PFSK-1 (cell line): ENCODE measurements at regions not wholly inside any gene's neighbourhood (a gene's known extent, or its start where the extent isn't known, plus 50 kb on each side); places are given as distances from the start of the nearest gene placed in this dataset.

ENCODE experiments used
- POLR2AphosphoS5 ChIP-seq: IDR thresholded peaks from 2 replicates; pipeline ENCODE4 v1.6.1; 2012; ENCODE audit warnings: low read depth, mild to moderate bottlenecking, control low read depth, low read length, moderate library complexity
- REST ChIP-seq, 2 experiments: IDR thresholded peaks; 2 replicates each; pipeline versions ENCODE4 v1.6.1 to v1.8.0; 2011 to 2012; ENCODE audit warnings: low read depth in 2 of 2, low read length in 2 of 2, control low read depth in 1 of 2, inconsistent platforms in 1 of 2, mild to moderate bottlenecking in 1 of 2, moderate library complexity in 1 of 2; ENCODE audit not compliant: insufficient read depth in 1 of 2

- no peak for TF ChIP-seq POLR2AphosphoS5
- TF ChIP-seq REST (IDR thresholded peaks at IDR 0.05; ENCODE audit: insufficient read depth in 1 of 2, low read depth in 2 of 2, low read length in 2 of 2): no peak
Observed at GRCh38 chr3:104412608-104413580, 953.8 kb upstream of the ALCAM start.
